ENCODE measurements at regions not wholly inside any gene's neighbourhood (a gene's known extent, or its start where the extent isn't known, plus 50 kb on each side); places are given as distances from the start of the nearest gene placed in this dataset.

DNA sequence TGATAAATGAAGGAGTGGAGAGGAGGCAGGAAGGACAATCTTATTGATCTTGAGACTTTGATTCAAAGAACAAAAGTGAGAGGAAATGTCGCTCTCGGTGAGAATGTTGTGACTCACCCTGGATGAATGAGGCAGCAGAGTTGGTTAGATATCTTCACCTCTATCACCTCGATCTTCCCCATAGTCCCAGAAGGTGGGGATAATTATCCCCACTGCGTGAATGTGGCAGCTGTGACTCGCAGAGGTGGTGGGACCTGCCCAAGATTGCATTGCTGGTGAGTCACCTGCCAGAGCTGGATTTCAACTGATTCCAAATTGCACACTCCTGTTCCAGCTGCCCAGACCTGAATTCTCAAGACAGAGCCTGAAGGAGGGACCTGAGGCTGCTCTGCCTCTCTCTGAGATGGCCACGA, 105.0 kb downstream of the MATN1 start:
- TF ChIP-seq POLR2A (IDR thresholded peaks at IDR 0.05; ENCODE audit: low read depth, low read length) = no peak
- no peak for TF ChIP-seq TAF1 (IDR thresholded peaks at IDR 0.05; ENCODE audit: borderline replicate concordance, low read depth, low read length)
